WTC11 (cell line): ENCODE measurements at regions not wholly inside any gene's neighbourhood (a gene's known extent, or its start where the extent isn't known, plus 50 kb on each side); places are given as distances from the start of the nearest gene placed in this dataset.

Source experiments
- ARID4B ChIP-seq: sonication (generic); formaldehyde crosslinking; IDR thresholded peaks from 2 replicates; pipeline ENCODE4 v1.8.0; 2023; ENCODE audit warnings: missing genetic modification reagents, mild to moderate bottlenecking, borderline replicate concordance
- ATF6 ChIP-seq: sonication (generic); formaldehyde crosslinking; IDR thresholded peaks from 2 replicates; pipeline ENCODE4 v1.8.1; 2023; ENCODE audit warnings: mild to moderate bottlenecking, missing genetic modification reagents
- IRF2 ChIP-seq: sonication (generic); formaldehyde crosslinking; IDR thresholded peaks from 2 replicates; pipeline ENCODE4 v1.8.0; 2022; ENCODE audit warnings: low read depth, missing genetic modification reagents, borderline replicate concordance
- KAT7 ChIP-seq: sonication (generic); formaldehyde crosslinking; IDR thresholded peaks from 2 replicates; pipeline ENCODE4 v1.8.1; 2023; ENCODE audit warnings: missing genetic modification reagents, mild to moderate bottlenecking, borderline replicate concordance
- NFE2L1 ChIP-seq: sonication (generic); formaldehyde crosslinking; IDR thresholded peaks from 2 replicates; pipeline ENCODE4 v1.8.1; 2023; ENCODE audit warnings: missing genetic modification reagents
- RELA ChIP-seq: sonication (generic); formaldehyde crosslinking; IDR thresholded peaks from 2 replicates; pipeline ENCODE4 v1.8.1; 2022; ENCODE audit warnings: missing genetic modification reagents, mild to moderate bottlenecking, borderline replicate concordance
- SMAD3 ChIP-seq: sonication (generic); formaldehyde crosslinking; IDR thresholded peaks from 2 replicates; pipeline ENCODE4 v1.8.0; 2022; ENCODE audit warnings: missing genetic modification reagents, mild to moderate bottlenecking, borderline replicate concordance
- TEAD4 ChIP-seq: sonication (generic); formaldehyde crosslinking; IDR thresholded peaks from 2 replicates; pipeline ENCODE4 v1.8.0; 2022; ENCODE audit warnings: mild to moderate bottlenecking, missing genetic modification reagents
- TP53 ChIP-seq: sonication (generic); formaldehyde crosslinking; IDR thresholded peaks from 2 replicates; pipeline ENCODE4 v1.8.1; 2023; ENCODE audit warnings: mild to moderate bottlenecking, missing genetic modification reagents
- ZNF138 ChIP-seq: sonication (generic); formaldehyde crosslinking; conservative IDR thresholded peaks from 2 replicates; pipeline ENCODE4 v1.8.1; 2022; ENCODE audit warnings: mild to moderate bottlenecking, moderate library complexity, missing genetic modification reagents
- TF ChIP-seq, protein P1 (sequence below): fragments of 250-450 bp; sonication (Bioruptor Pico); IDR thresholded peaks from 2 replicates; pipeline ENCODE4 v1.9.0; 2021; ENCODE audit warnings: mild to moderate bottlenecking
- TF ChIP-seq, protein P2 (sequence below): sonication (generic); formaldehyde crosslinking; IDR thresholded peaks from 2 replicates; pipeline ENCODE4 v1.8.0; 2022; ENCODE audit warnings: mild to moderate bottlenecking, missing genetic modification reagents
- TF ChIP-seq, protein P3 (sequence below): sonication (generic); formaldehyde crosslinking; IDR thresholded peaks from 2 replicates; pipeline ENCODE4 v1.8.1; 2023; ENCODE audit warnings: mild to moderate bottlenecking, missing genetic modification reagents, moderate library complexity
- TF ChIP-seq, protein P4 (sequence below): sonication (generic); formaldehyde crosslinking; IDR thresholded peaks from 2 replicates; pipeline ENCODE4 v1.8.0; 2022; ENCODE audit warnings: mild to moderate bottlenecking, missing genetic modification reagents
- TF ChIP-seq, protein P5 (sequence below): fragments of 250-450 bp; sonication (Bioruptor Pico); conservative IDR thresholded peaks from 2 replicates; pipeline ENCODE4 v1.9.0; 2021; ENCODE audit warnings: mild to moderate bottlenecking

DNA sequence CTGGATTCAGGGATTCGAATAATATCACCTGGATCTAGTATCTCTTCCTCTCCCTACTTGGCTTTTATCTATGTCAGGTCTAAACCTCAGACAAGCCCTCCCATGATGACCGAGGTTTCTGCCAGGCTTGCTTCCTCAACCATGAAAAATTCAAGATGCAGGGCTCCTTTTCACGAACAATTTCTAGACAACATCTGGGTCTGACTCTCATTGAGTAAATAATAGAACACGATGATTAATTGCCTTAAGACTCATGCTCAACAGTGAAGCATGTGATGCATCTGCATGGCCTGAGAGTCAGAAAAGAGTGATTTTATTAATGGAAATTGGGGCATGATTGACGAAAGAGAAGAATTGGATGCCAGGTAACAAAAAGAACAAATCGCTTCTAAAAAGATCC lies 277.2 kb upstream of the ZNF608 start (continued):
- no peak for TF ChIP-seq ARID4B
- TF ChIP-seq KAT7 (CRISPR knock-in tag): no peak
- TF ChIP-seq, protein P1, sequence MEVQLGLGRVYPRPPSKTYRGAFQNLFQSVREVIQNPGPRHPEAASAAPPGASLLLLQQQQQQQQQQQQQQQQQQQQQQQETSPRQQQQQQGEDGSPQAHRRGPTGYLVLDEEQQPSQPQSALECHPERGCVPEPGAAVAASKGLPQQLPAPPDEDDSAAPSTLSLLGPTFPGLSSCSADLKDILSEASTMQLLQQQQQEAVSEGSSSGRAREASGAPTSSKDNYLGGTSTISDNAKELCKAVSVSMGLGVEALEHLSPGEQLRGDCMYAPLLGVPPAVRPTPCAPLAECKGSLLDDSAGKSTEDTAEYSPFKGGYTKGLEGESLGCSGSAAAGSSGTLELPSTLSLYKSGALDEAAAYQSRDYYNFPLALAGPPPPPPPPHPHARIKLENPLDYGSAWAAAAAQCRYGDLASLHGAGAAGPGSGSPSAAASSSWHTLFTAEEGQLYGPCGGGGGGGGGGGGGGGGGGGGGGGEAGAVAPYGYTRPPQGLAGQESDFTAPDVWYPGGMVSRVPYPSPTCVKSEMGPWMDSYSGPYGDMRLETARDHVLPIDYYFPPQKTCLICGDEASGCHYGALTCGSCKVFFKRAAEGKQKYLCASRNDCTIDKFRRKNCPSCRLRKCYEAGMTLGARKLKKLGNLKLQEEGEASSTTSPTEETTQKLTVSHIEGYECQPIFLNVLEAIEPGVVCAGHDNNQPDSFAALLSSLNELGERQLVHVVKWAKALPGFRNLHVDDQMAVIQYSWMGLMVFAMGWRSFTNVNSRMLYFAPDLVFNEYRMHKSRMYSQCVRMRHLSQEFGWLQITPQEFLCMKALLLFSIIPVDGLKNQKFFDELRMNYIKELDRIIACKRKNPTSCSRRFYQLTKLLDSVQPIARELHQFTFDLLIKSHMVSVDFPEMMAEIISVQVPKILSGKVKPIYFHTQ (CRISPR knock-in tag): no peak
- TF ChIP-seq, protein P2, sequence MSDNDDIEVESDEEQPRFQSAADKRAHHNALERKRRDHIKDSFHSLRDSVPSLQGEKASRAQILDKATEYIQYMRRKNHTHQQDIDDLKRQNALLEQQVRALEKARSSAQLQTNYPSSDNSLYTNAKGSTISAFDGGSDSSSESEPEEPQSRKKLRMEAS (CRISPR knock-in tag): no peak
- TF ChIP-seq SMAD3 (CRISPR knock-in tag): no peak
- no peak for TF ChIP-seq TEAD4 (CRISPR knock-in tag)
- no peak for TF ChIP-seq ATF6 (CRISPR knock-in tag)
- TF ChIP-seq ZNF138: no peak
- TF ChIP-seq NFE2L1 (CRISPR knock-in tag): no peak
- TF ChIP-seq, protein P3, sequence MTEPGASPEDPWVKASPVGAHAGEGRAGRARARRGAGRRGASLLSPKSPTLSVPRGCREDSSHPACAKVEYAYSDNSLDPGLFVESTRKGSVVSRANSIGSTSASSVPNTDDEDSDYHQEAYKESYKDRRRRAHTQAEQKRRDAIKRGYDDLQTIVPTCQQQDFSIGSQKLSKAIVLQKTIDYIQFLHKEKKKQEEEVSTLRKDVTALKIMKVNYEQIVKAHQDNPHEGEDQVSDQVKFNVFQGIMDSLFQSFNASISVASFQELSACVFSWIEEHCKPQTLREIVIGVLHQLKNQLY (CRISPR knock-in tag): no peak
- no peak for TF ChIP-seq IRF2 (CRISPR knock-in tag)
- TF ChIP-seq, protein P4, sequence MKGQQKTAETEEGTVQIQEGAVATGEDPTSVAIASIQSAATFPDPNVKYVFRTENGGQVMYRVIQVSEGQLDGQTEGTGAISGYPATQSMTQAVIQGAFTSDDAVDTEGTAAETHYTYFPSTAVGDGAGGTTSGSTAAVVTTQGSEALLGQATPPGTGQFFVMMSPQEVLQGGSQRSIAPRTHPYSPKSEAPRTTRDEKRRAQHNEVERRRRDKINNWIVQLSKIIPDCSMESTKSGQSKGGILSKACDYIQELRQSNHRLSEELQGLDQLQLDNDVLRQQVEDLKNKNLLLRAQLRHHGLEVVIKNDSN: no peak
- no peak for TF ChIP-seq TP53 (CRISPR knock-in tag)
- TF ChIP-seq, protein P5, sequence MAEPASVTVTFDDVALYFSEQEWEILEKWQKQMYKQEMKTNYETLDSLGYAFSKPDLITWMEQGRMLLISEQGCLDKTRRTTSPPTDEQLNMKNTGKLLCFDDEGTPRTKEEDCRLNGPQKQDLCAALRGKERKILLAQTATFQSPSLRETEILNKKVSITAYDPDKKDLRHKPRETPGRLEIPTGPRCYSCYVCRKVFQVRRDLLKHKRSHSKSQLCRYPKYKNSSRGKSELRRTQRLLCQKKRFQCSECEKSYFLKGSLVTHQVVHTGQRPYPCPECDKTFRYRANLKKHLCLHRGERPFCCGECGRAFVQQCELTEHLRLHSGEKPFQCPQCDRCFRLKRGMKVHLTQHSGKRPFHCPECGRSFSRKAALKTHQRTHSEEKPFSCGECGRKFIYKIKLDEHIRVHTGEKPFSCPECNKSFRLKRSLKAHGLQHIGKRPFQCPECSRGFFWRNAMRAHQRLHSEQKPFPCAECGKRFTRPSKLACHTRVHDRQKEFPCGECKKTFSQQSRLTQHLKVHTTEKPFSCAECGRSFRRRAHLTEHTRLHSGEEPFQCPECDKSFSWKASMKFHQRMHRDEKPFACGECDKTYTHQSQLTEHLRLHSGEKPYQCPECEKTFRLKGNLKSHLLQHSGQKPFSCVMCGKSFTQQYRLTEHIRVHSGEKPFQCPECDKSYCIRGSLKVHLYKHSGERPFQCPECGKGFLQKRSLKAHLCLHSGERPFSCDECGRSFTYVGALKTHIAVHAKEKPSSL (CRISPR knock-in tag): no peak
- TF ChIP-seq RELA (CRISPR knock-in tag): no peak
- TF ChIP-seq, all 79 proteins: peak for 0
